Hypothalamus (tissue), 51 donors: ENCODE measurements at regions not wholly inside any gene's neighbourhood (a gene's known extent, or its start where the extent isn't known, plus 50 kb on each side); places are given as distances from the start of the nearest gene placed in this dataset.

ENCODE experiments used
- DNase-seq, 51 donors: peaks; one replicate each; lab custom pipeline; 2025; lab: John Stamatoyannopoulos, UW

DNA sequence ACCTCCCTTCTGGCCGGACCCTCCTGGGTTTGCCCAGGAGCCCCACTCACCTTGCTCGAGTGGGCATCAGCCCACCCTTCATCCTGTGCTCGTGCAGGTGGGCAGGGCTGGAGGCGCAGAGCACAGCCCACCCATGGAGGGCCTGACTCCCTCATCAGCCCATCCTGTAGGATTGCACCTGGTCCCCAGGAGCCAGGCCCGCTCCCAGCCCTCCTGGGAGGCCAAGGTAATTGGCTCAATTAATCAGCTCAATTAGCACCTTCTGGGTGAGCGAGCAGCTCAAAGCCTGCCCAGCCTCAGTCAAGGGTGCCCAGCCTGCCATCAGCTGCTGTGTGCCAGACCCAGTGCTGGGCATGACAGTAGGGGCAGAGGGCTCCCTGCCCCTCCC is 58.1 kb upstream of the NECTIN1 start:
- no peak for DNase-seq

DNA sequence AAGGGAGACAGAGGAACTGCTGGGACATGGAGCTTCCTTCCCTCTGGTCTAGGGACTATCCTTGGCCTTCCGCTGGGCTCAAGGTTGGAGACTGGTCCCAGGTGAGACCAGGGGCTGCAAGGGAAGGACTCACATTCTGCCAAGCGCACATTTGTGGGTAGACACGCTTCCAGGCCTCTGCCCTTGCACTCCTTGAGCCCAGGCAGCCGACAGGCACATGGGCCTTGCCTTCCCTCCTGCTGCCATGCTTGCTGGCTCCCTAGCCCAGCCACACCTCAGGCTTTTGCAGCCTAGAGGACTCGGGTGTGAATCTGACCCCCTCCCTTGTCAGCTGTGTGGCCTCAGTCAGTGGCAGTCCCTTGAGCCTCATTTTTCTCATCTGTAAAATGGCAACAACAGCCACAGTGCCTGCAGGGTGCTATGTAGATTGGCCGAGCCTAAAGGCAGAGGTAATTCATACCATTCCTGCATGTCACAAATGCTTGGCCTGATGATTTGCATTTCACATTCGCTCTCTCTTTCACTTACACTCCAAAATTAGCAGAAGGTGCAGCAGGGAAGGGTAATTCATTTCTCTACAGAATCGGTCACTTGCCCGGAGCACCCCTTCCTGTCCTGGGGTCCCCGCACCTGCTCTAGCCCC is 57.6 kb upstream of the NECTIN1 start:
- no peak for DNase-seq

DNA sequence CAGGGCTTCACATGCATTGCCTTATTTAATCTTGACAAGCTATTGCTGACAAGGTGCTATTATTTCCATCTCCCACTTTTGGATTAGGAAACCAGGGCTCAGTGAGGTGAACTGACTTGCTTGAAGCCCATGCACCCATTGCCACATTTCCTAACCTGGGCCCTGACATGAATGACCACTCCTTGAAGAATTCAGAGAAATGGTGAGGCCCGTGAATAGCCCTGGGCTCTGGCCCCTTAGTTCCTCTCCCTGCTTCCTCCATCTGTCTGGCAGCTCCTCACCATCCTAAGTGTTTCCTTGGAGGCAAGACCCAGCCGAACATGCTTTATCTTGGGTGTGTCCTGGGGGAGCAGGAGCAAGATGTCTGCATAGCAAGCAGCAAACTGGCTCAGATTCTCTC is 56.1 kb upstream of the NECTIN1 start:
- no peak for DNase-seq

DNA sequence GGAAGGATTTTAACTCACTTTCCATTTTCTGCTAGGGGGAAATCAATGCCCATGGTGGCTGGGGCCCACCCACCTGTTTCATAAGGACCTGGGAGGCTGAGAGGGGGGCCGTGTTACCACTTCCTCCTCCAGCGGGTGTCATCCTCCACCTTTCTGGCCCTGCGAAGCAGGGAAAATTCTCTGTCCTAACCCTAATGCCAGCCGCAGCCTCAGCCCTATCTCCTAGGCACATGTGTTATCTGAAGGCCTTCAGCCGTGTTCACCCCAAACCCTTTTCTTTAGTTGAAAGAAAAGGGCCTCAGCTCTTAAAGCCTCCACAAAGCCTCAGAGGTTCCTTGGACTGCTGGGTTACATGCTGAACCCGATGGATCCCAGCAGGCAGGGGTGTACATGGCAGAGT is 55.4 kb upstream of the NECTIN1 start:
- DNase-seq = no peak

DNA sequence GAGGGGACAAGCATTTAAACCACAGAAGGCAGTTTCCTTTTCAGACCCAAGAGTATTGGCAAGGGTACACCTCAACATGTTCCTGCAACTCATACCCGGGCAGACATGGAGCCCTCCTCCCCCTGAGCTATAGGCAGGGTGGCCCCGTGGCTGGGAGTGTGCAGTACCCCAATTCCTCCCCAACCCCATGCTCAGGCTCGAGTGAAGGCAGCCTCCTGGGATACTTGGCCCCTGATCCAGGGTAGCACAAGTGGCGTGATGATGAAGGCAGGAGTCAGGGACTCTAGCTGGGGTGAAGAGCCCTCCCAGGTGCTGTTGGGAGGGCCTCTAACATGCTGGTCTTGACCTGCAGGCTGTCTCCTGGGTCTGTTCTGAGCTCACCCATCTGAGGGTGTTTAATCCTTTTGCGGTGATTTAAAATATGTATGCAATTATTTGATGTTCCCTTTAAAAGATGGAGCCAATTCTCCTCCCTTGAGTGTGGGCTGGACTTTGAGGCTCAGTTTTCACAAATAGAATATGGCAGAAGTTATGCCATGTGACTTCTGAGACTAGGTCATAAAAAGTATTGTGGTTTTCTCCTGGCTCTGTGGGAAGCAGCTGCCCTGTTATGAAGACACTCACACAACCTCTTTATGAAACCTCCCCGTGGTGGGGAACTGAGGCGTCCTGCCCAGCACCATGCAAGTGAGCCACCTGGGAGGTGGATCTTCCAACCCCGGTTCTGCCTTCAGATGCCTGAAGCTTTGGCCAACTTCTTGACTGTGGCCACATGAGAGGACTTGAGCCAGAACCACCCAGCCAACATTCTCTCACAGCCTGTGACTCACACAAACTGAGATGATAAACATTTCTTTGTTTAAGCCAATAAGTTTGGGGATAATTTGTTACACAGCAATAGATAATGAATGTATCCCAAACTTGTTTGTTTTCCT is 54.7 kb upstream of the NECTIN1 start:
- DNase-seq = no peak

DNA sequence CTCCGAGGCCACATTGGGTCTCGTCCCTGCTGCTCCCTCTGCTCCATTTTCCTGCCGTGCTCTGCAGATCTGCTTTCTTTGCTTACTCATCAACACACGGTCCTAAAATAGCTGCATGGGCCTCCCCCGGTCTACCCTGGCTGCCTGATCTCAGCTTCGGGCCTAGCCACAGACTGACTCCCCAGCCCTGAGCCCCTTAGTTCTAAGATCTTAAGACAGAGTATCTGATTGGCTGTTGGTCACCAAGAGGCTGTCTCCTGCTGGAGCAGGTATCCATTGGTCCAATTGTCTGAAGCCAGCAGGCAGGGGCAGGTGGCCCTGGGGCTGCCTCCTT is 53.7 kb upstream of the NECTIN1 start:
- peak in 2 of 51 donors; percentile 8 to 50 for DNase-seq

DNA sequence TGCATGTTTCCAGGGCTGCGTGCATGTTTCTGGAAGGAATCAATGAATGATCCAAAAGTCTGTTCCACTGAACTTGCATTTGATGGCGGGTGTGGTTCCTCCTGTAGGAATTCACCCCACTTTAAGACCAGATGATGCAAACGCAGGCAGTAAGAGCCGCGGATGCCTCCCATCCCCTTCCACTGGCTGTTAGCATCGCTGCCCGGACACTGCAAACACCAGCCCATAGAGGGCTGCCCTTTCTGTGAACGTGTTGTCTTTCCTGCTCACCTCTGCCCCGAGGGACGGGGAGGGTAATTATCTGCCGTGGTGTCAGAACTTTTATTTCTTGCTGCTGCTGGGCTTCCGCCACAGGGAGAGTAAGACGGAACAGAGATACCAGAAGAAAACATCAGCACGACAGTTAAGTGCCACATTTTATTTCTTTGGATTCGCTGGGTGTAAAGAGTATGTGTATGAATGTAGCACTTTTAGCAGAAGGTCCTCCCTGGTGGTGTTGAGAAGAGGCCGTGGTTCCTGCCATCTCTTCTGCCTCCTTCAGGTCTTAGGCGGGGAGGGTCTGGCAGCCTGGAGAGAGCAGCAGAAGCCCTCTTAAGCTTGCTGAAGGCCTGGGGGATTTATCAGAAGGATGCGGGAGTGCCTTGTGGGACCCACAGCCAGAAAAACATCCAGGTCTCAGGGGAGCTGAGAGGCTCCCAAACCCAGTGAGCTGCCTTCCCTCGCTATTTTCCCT is 53.2 kb upstream of the NECTIN1 start:
- no peak for DNase-seq

DNA sequence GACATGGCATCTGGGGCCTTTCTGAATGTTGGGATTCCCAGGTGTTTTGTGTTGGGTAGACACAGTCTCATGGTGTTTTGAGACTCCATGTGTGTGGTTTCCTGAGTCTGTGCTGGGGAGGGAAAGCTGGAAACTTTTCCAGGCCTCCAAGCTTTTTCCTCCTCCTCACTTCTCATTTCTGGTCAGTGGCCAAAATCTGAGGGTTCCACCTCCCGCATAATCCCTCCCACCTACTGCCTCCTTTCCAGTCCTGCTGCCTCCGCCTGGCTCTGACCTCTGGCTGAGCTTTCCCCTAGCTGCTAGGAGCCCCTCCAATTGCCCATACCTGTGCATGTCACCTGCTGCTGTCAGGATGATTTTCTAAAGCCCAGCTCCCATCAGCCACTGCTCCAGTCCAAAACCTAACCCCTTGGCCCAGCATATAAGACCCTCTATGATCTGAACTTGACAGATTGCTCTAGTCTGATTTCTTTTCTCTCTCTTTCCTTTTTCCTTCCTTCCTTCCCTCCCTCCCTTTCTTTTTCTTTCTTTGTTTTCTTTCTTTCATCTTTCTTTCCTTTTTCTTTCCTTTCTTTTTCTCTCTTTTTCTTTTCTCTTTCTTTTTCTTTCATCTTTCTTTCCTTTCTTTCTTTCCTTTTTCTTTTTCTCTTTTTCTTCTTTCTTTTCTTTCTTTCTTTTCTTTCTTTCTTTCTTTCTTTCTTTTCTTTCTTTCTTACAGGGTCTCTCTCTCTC is 51.4 kb upstream of the NECTIN1 start:
- no peak for DNase-seq

DNA sequence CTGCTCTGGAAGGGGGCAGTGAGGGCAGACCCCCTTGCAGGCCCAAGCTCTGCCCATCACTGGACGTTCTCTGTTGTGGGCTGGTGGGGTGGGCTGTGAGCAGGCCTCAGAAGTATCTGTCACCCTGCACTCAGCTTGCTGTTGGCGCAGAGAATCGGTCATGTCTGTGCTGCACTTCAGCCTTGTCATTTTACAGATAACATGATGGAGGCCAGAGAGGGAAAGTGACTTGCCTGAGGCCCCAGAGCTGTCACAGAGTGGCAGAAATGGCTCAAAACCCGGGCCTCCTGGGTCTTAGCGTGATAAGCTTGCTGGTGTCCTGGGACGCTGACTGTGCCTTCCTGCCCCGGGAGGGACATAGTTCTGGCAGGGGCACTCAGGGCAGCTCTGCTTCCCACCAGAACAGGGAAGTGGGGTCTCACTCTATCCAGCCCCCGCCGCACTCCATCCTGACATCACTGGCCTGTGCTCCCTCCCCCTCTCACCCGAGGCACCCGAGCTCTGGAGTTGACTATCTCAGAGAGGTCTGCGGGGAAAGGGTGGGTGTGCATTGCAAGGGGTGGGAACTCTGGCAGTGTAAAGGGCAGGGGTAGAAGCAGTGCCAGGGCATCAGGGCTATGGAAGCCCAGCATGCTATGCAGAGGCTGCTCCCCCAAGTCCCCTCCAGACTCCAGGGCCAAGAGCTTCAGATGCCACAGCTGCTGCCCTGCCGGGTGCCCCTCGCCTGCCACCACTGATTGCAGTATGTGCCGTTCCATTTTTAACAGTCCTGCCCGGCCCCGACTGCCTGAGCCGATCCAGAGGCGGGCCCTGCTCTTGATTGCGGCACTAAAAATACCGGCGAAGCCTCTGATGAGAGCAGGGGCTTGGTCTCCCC is 50.4 kb upstream of the NECTIN1 start:
- DNase-seq = no peak
